ENCODE measurements at regions not wholly inside any gene's neighbourhood (a gene's known extent, or its start where the extent isn't known, plus 50 kb on each side); places are given as distances from the start of the nearest gene placed in this dataset.

GRCh38 chr1:121458291-121459048 is 273.7 kb downstream of the SRGAP2C start:
- no peak for TF ChIP-seq EGR1 (IDR thresholded peaks at IDR 0.05)
- TF ChIP-seq YY1 (IDR thresholded peaks at IDR 0.05; ENCODE audit: low read depth) = no peak
- no peak for TF ChIP-seq CEBPB (IDR thresholded peaks at IDR 0.05)
- no peak for TF ChIP-seq FOXM1 (IDR thresholded peaks at IDR 0.05; ENCODE audit: borderline replicate concordance, low read depth)
- no peak for TF ChIP-seq RAD21 (IDR thresholded peaks at IDR 0.05; ENCODE audit: low read depth)
- TF ChIP-seq NFIC (IDR thresholded peaks at IDR 0.05) = no peak
- TF ChIP-seq, protein P1, sequence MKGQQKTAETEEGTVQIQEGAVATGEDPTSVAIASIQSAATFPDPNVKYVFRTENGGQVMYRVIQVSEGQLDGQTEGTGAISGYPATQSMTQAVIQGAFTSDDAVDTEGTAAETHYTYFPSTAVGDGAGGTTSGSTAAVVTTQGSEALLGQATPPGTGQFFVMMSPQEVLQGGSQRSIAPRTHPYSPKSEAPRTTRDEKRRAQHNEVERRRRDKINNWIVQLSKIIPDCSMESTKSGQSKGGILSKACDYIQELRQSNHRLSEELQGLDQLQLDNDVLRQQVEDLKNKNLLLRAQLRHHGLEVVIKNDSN (IDR thresholded peaks at IDR 0.05) = no peak
- TF ChIP-seq TAF1 (IDR thresholded peaks at IDR 0.05; ENCODE audit: low read depth) = no peak
- no peak for TF ChIP-seq TEAD4 (IDR thresholded peaks at IDR 0.05)
- no peak for TF ChIP-seq TCF12 (IDR thresholded peaks at IDR 0.05; ENCODE audit: low read depth)
- TF ChIP-seq REST (IDR thresholded peaks at IDR 0.05; ENCODE audit: low read depth) = no peak

GRCh38 chr1:121459235-121459634 is 274.5 kb downstream of the SRGAP2C start:
- TF ChIP-seq RAD21 (IDR thresholded peaks at IDR 0.05; ENCODE audit: low read depth) (no peak), FOXM1 (IDR thresholded peaks at IDR 0.05; ENCODE audit: borderline replicate concordance, low read depth) (no peak), TCF12 (IDR thresholded peaks at IDR 0.05; ENCODE audit: low read depth) (no peak), TEAD4 (IDR thresholded peaks at IDR 0.05) (no peak), CREB1 (IDR thresholded peaks at IDR 0.05; ENCODE audit: low read depth) (no peak), CEBPB (IDR thresholded peaks at IDR 0.05) (no peak), REST (IDR thresholded peaks at IDR 0.05; ENCODE audit: low read depth) (no peak), EP300 (IDR thresholded peaks at IDR 0.05; ENCODE audit: borderline replicate concordance) (no peak), MAX (IDR thresholded peaks at IDR 0.05) (no peak), YY1 (IDR thresholded peaks at IDR 0.05; ENCODE audit: low read depth) (no peak)

- TF ChIP-seq EP300 (IDR thresholded peaks at IDR 0.05; ENCODE audit: borderline replicate concordance) = no peak
- no peak for TF ChIP-seq ZBTB7A (IDR thresholded peaks at IDR 0.05; ENCODE audit: low read depth)
- TF ChIP-seq, protein P1 (IDR thresholded peaks at IDR 0.05) = no peak
- TF ChIP-seq CEBPB (IDR thresholded peaks at IDR 0.05) = no peak
- TF ChIP-seq CREB1 (IDR thresholded peaks at IDR 0.05; ENCODE audit: low read depth) = no peak
- TF ChIP-seq YY1 (IDR thresholded peaks at IDR 0.05; ENCODE audit: low read depth) = no peak
- no peak for TF ChIP-seq REST (IDR thresholded peaks at IDR 0.05; ENCODE audit: low read depth)
- TF ChIP-seq TAF1 (IDR thresholded peaks at IDR 0.05; ENCODE audit: low read depth) = no peak
- TF ChIP-seq MAX (IDR thresholded peaks at IDR 0.05) = no peak
- no peak for TF ChIP-seq NFIC (IDR thresholded peaks at IDR 0.05)
- TF ChIP-seq FOXM1 (IDR thresholded peaks at IDR 0.05; ENCODE audit: borderline replicate concordance, low read depth) = no peak
- TF ChIP-seq EGR1 (IDR thresholded peaks at IDR 0.05) = no peak
- no peak for TF ChIP-seq TEAD4 (IDR thresholded peaks at IDR 0.05)
- no peak for TF ChIP-seq TCF12 (IDR thresholded peaks at IDR 0.05; ENCODE audit: low read depth)
- TF ChIP-seq RAD21 (IDR thresholded peaks at IDR 0.05; ENCODE audit: low read depth) = no peak
These were observed 286.7 kb downstream of the SRGAP2C start for GRCh38 chr1:121471523-121471922.

- no peak for TF ChIP-seq EP300 (IDR thresholded peaks at IDR 0.05; ENCODE audit: borderline replicate concordance)
- no peak for TF ChIP-seq ZBTB7A (IDR thresholded peaks at IDR 0.05; ENCODE audit: low read depth)
- TF ChIP-seq REST (IDR thresholded peaks at IDR 0.05; ENCODE audit: low read depth) = no peak
- no peak for TF ChIP-seq MAX (IDR thresholded peaks at IDR 0.05)
- TF ChIP-seq RAD21 (IDR thresholded peaks at IDR 0.05; ENCODE audit: low read depth) = no peak
- TF ChIP-seq TCF12 (IDR thresholded peaks at IDR 0.05; ENCODE audit: low read depth) = no peak
- no peak for TF ChIP-seq NFIC (IDR thresholded peaks at IDR 0.05)
- TF ChIP-seq, protein P1 (IDR thresholded peaks at IDR 0.05) = no peak
- TF ChIP-seq YY1 (IDR thresholded peaks at IDR 0.05; ENCODE audit: low read depth) = no peak
- TF ChIP-seq EGR1 (IDR thresholded peaks at IDR 0.05) = no peak
- TF ChIP-seq FOXM1 (IDR thresholded peaks at IDR 0.05; ENCODE audit: borderline replicate concordance, low read depth) = no peak
- TF ChIP-seq CEBPB (IDR thresholded peaks at IDR 0.05) = no peak
- TF ChIP-seq CREB1 (IDR thresholded peaks at IDR 0.05; ENCODE audit: low read depth) = no peak
- no peak for TF ChIP-seq TAF1 (IDR thresholded peaks at IDR 0.05; ENCODE audit: low read depth)
- TF ChIP-seq TEAD4 (IDR thresholded peaks at IDR 0.05) = no peak
These were observed 287.2 kb downstream of the SRGAP2C start for GRCh38 chr1:121472017-121472416.

Measured in Ishikawa (cell line).